Lung (tissue), 11 donors: ENCODE measurements at regions not wholly inside any gene's neighbourhood (a gene's known extent, or its start where the extent isn't known, plus 50 kb on each side); places are given as distances from the start of the nearest gene placed in this dataset.
"Not testable (repeated sequence)": the region's sequence is repeated elsewhere in the genome, so short reads cannot be mapped to it uniquely, and the experiment has no call there.

Source experiments
- ATAC-seq: fragments of 200-7000 bp; cut with Tn5 transposase; one replicate; pipeline ENCODE4 v1.9.1; 2020; ENCODE audit warnings: moderate number of reproducible peaks; ENCODE audit not compliant: insufficient read depth, low FRiP score
- DNase-seq, 3 donors: peaks; one replicate each; pipeline ENCODE4 v3.0.0-alpha.2; 2013 to 2017
- H3K27ac ChIP-seq, 2 donors: one replicate each; pipeline ENCODE4 v1.5.1; 2013; ENCODE audit warnings: mild to moderate bottlenecking in 2 of 2, moderate library complexity in 2 of 2, control low read depth in 1 of 2, inconsistent platforms in 1 of 2, low read depth in 1 of 2, low read length in 1 of 2
- H3K27me3 ChIP-seq, 3 donors: one replicate each; pipeline ENCODE4 v1.5.1; 2013; ENCODE audit warnings: low read length in 2 of 3; ENCODE audit not compliant: control insufficient read depth in 3 of 3, insufficient read depth in 3 of 3
- H3K36me3 ChIP-seq, 4 donors: one replicate each; pipeline ENCODE4 v1.5.1; 2013; ENCODE audit warnings: low read length in 4 of 4, mild to moderate bottlenecking in 1 of 4, moderate library complexity in 1 of 4; ENCODE audit not compliant: control insufficient read depth in 4 of 4, insufficient read depth in 4 of 4
- H3K4me1 ChIP-seq, 5 donors: one replicate each; pipeline ENCODE4 v1.5.1; 2013; ENCODE audit warnings: low read length in 5 of 5, mild to moderate bottlenecking in 2 of 5, moderate library complexity in 1 of 5; ENCODE audit not compliant: control insufficient read depth in 5 of 5, insufficient read depth in 5 of 5
- H3K4me3 ChIP-seq: one replicate; pipeline ENCODE4 v1.5.1; 2013; ENCODE audit warnings: mild to moderate bottlenecking, control low read depth, moderate library complexity
- H3K9ac ChIP-seq, 2 donors: one replicate each; pipeline ENCODE4 v1.5.1; 2013; ENCODE audit warnings: low read length in 2 of 2, control low read depth in 1 of 2; ENCODE audit not compliant: insufficient read depth in 1 of 2
- H3K9me3 ChIP-seq, 4 donors: one replicate each; pipeline ENCODE4 v1.5.1; 2013; ENCODE audit warnings: low read length in 3 of 4, mild to moderate bottlenecking in 1 of 4, moderate library complexity in 1 of 4; ENCODE audit not compliant: control insufficient read depth in 4 of 4, insufficient read depth in 3 of 4
- WGBS, 2 donors: extraction: QIAGEN DNeasy Blood & Tissue Kit; methylation state at CpG; one replicate each; pipeline ENCODE4 v1.1.7; 2013; 5-methylcytosine and 5-hydroxymethylcytosine counted together
- TF ChIP-seq, protein P1 (sequence below): IDR thresholded peaks from 2 replicates; pipeline ENCODE4 v1.5.1; 2012; ENCODE audit warnings: mild to moderate bottlenecking; ENCODE audit errors: control extremely low read depth, extremely low read depth
- donor health status: control.
- donor health status: control.
- donor health status: Bipolar disorder and iron deficiency.
- donor health status: healthy.
- donor health status: DM: yes; HTN: yes; CAD: no.

DNA sequence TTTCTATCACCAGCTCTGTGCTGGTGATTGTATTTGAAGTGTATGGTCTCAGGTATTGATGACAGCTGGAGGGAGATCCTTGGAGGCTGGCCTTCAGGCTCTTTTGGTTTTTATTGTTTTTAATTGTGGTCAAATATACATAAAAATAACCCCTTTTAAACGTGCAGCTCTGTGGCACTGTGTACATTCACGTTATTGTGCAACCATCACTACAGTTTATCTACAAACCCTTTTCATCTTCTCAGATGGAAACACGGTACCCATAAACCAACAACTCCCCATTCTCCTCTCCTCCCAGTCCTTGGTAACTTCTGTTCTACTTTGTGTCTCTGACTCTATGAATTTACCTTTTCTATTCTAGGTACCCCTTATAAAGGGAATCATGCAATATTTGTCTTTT lies 79.3 kb upstream of the ATP8B1 start:
- Histone ChIP-seq H3K9ac (no peak overlapping the region), H3K27me3 (no peaks in the 10 kb centered on the region), H3K4me3 (no peak overlapping the region), H3K4me1 (no peaks in the 10 kb centered on the region), H3K27ac (no peak overlapping the region), H3K9me3 (no peaks in the 10 kb centered on the region), H3K36me3 (no peaks in the 10 kb centered on the region)
- 63 to 79% methylated on average over 3 of the region's 3 CpGs for WGBS, 2 donors
- no peak for DNase-seq
- TF ChIP-seq, protein P1, sequence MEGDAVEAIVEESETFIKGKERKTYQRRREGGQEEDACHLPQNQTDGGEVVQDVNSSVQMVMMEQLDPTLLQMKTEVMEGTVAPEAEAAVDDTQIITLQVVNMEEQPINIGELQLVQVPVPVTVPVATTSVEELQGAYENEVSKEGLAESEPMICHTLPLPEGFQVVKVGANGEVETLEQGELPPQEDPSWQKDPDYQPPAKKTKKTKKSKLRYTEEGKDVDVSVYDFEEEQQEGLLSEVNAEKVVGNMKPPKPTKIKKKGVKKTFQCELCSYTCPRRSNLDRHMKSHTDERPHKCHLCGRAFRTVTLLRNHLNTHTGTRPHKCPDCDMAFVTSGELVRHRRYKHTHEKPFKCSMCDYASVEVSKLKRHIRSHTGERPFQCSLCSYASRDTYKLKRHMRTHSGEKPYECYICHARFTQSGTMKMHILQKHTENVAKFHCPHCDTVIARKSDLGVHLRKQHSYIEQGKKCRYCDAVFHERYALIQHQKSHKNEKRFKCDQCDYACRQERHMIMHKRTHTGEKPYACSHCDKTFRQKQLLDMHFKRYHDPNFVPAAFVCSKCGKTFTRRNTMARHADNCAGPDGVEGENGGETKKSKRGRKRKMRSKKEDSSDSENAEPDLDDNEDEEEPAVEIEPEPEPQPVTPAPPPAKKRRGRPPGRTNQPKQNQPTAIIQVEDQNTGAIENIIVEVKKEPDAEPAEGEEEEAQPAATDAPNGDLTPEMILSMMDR = no peak
- no peak for ATAC-seq

DNA sequence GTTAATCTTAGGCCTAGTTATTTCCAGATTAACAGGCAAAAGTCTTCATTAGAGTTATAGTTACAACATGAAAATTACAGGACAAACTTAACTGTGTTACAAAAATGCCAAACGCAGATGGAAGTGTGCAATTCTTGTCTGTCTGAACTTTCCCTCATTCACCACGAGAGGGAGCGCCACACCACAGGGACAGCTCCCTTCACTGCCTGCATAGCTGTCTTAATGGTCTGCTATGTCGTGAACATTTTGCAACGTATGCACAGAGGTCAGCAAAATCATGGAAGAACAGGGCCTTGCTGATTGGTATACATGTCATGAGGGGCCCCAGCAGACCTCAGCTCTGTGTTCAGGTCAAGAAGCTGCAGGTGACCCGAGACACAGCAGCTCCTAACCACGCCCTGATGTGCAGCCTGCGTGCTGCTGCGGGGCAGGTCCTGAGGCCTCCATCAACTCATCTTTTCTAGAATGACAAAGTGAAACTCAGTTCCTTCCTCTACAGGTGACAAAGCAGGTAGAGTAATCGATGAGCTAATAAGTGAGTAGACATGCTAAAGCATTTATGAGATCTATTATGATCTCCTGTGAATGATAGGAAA lies 78.8 kb upstream of the ATP8B1 start:
- H3K4me1 ChIP-seq = no peaks in the 10 kb centered on the region
- peak; percentile 93 for ATAC-seq
- H3K36me3 ChIP-seq = no peaks in the 10 kb centered on the region
- TF ChIP-seq, protein P1 = peak; percentile 84
- H3K27ac ChIP-seq = no peak overlapping the region
- H3K27me3 ChIP-seq = no peaks in the 10 kb centered on the region
- peak; percentile 81 to 92 (median 90) for DNase-seq
- H3K4me3 ChIP-seq = no peak overlapping the region
- peak overlapping the region in 1 of 2 donors; percentile 19 for H3K9ac ChIP-seq
- 42 to 45% methylated on average over 10 of the region's 10 CpGs for WGBS, 2 donors
- H3K9me3 ChIP-seq = no peaks in the 10 kb centered on the region

DNA sequence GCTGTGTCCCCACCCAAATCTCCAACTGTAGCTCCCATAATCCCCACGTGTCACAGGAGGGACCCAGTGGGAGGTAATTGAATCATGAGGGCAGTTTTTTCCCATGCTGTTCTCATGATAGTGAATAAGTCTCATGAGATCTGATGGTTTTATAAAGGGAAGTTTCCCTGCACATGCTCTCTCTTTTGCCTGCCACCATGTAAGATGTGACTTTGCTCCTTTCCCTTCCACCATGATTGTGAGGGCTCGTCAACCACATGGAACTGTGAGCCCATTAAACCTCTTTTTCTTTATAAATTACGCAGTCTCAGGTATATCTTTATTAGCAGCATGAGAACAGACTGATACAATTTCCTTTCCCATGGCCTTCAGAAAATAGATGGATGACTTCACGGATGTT lies 76.8 kb upstream of the ATP8B1 start:
- H3K27ac ChIP-seq, ATAC-seq, H3K4me3 ChIP-seq, DNase-seq, H3K36me3 ChIP-seq, H3K27me3 ChIP-seq, H3K9ac ChIP-seq, H3K9me3 ChIP-seq, H3K4me1 ChIP-seq: not testable (repeated sequence)
- WGBS, 2 donors = 93 to 97% methylated on average over 4 of the region's 4 CpGs

DNA sequence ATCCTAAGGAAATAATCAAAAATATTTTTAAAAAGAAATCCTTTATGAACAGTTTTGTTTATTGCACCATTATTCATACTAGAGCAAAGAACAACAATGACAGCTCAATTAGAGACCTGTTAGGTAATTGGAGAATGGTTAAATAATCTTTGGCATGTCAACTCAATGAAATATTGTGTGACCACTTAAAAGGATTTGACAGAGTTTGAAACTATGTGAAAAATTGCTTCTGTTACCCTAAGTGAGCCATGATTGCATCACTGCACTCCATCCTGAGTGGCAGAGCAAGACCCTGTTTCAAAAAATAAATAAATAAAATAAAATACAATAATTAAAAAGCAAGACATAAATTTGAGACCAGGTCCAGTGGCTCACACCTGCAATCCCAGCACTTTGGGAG lies 66.1 kb upstream of the ATP8B1 start:
- Histone ChIP-seq H3K9ac (no peak overlapping the region), H3K27me3 (no peaks in the 10 kb centered on the region), H3K9me3 (peaks cover 0 to 6% (median 3%) of the 10 kb centered on the region in 4 donors), H3K36me3 (no peaks in the 10 kb centered on the region), H3K4me1 (peaks cover 0 to 2% (median 0%) of the 10 kb centered on the region in 5 donors), H3K27ac (no peak overlapping the region), H3K4me3 (no peak overlapping the region)
- ATAC-seq (no peak), DNase-seq (no peak)
- TF ChIP-seq, protein P1 = no peak
